A673 (cell line): ENCODE measurements at regions not wholly inside any gene's neighbourhood (a gene's known extent, or its start where the extent isn't known, plus 50 kb on each side); places are given as distances from the start of the nearest gene placed in this dataset.

Experiments used
- BruUV-seq: library from RNA; stranded (reverse); fragments of 400-500 nt; replicated peaks from 2 replicates; lab custom pipeline; 2021; lab: Mats Ljungman, UMichigan
- CTCF ChIA-PET: fragments of 300-600 bp; sonication (Branson Sonifier 250); formaldehyde crosslinking; loops from one replicate; lab custom pipeline; 2022; ENCODE audit warnings: antibody characterized with exemption; lab: Charles Lee
- POLR2A ChIA-PET: fragments of 300-600 bp; sonication (Branson Sonifier 250); formaldehyde crosslinking; loops from one replicate; lab custom pipeline; 2022; ENCODE audit warnings: antibody characterized with exemption; ENCODE audit not compliant: low non-redundant PET; lab: Charles Lee
- DNase-seq: peaks from one replicate; pipeline ENCODE4 v3.0.0-alpha.2; 2015; ENCODE audit warnings: low spot score
- H3K27ac ChIP-seq: fragments of 200-600 bp; sonication (generic); 2 replicates; pipeline ENCODE4 v1.5.1; 2016; ENCODE audit warnings: mixed run types, low read depth, mild to moderate bottlenecking, mixed read lengths, antibody characterized with exemption, low read length; ENCODE audit not compliant: poor library complexity, severe bottlenecking
- H3K27me3 ChIP-seq: fragments of 200-600 bp; sonication (generic); replicated peaks from 2 replicates; pipeline ENCODE4 v1.6.1; 2017; ENCODE audit warnings: mixed run types, low read depth, mild to moderate bottlenecking, mixed read lengths, antibody characterized with exemption, low read length; ENCODE audit not compliant: insufficient read depth, poor library complexity
- H3K36me3 ChIP-seq: fragments of 200-600 bp; sonication (generic); 2 replicates; pipeline ENCODE4 v1.6.1; 2016; ENCODE audit warnings: mixed run types, mild to moderate bottlenecking, mixed read lengths, antibody characterized with exemption, low read length; ENCODE audit not compliant: insufficient read depth, poor library complexity, severe bottlenecking
- H3K4me1 ChIP-seq: fragments of 200-600 bp; sonication (generic); 2 replicates; pipeline ENCODE4 v1.6.1; 2017; ENCODE audit warnings: mixed run types, mild to moderate bottlenecking, mixed read lengths, antibody characterized with exemption, low read length; ENCODE audit not compliant: insufficient read depth, poor library complexity, severe bottlenecking
- H3K4me3 ChIP-seq: fragments of 200-600 bp; sonication (generic); 2 replicates; pipeline ENCODE4 v1.5.1; 2016; ENCODE audit warnings: low read depth, mixed run types, mild to moderate bottlenecking, mixed read lengths, low read length; ENCODE audit not compliant: poor library complexity, severe bottlenecking
- H3K9me3 ChIP-seq: fragments of 200-600 bp; sonication (generic); 2 replicates; pipeline ENCODE4 v1.6.1; 2016; ENCODE audit warnings: mixed run types, low read depth, mild to moderate bottlenecking, mixed read lengths, antibody characterized with exemption, low read length; ENCODE audit not compliant: poor library complexity, severe bottlenecking
- CTCF ChIP-seq: fragments of 300-800, 200-600 bp; sonication (generic); conservative IDR thresholded peaks from 2 replicates; pipeline ENCODE4 v1.5.1; 2017; ENCODE audit warnings: low read depth, mild to moderate bottlenecking, antibody characterized with exemption, low read length, moderate library complexity, mixed read lengths
- EZH2 ChIP-seq: fragments of 200-600 bp; sonication (generic); IDR thresholded peaks from 2 replicates; pipeline ENCODE4 v1.6.1; 2017; ENCODE audit warnings: borderline replicate concordance, low read depth, mild to moderate bottlenecking, mixed read lengths, antibody characterized with exemption, low read length; ENCODE audit not compliant: poor library complexity, severe bottlenecking
- intact Hi-C: fragments of 100-400 bp; cut with micrococcal nuclease; formaldehyde crosslinking; loops from one replicate; pipeline ENCODE4 v1.10.0; 2022; ENCODE audit not compliant: unreplicated experiment

GRCh38 chr17:68775318-68775717, 174.2 kb upstream of the FAM20A start:
- peak overlapping the region; percentile 18 for H3K27ac ChIP-seq
- CTCF ChIA-PET = no interaction called here
- intact Hi-C loops = loop anchor here (5.0 to 10.0 kb wide), 2 partner anchors 282 to 619 kb away; no protein-coding TSS in a partner anchor

GRCh38 chr17:68771867-68772515, 170.8 kb upstream of the FAM20A start:
- intact Hi-C loops = loop anchor here (1.0 to 10.0 kb wide), 3 partner anchors 463 to 753 kb away; no protein-coding TSS in a partner anchor
- H3K36me3 ChIP-seq = no peaks in the 10 kb centered on the region
- ChIA-PET POLR2A (interaction anchor here (0.7 kb wide), 1 partner anchor 137 kb away, joined by 4 read pairs; no protein-coding TSS in a partner anchor), CTCF (interaction anchor here (0.6 to 2.0 kb wide), 12 partner anchors 30 to 1732 kb away, joined by 3 to 12 read pairs (median 4); no protein-coding TSS in a partner anchor)
- no peak overlapping the region for H3K4me3 ChIP-seq
- TF ChIP-seq CTCF (peak; percentile 77), EZH2 (no peak)
- TSS peak; percentile 71 for BruUV-seq
- H3K4me1 ChIP-seq = peaks cover 40% of the 10 kb centered on the region
- H3K9me3 ChIP-seq = no peaks in the 10 kb centered on the region
- H3K27me3 ChIP-seq = no peaks in the 10 kb centered on the region
- peak overlapping the region; percentile 55 for H3K27ac ChIP-seq
- DNase-seq = peak; percentile 90

More at GRCh38 chr17:68775318-68775717, 174.2 kb upstream of the FAM20A start:
- Histone ChIP-seq H3K9me3 (no peaks in the 10 kb centered on the region), H3K4me3 (no peak overlapping the region), H3K27me3 (no peaks in the 10 kb centered on the region), H3K4me1 (peaks cover 55% of the 10 kb centered on the region), H3K36me3 (no peaks in the 10 kb centered on the region)
- POLR2A ChIA-PET = no interaction called here
- TF ChIP-seq EZH2 = no peak
- TF ChIP-seq CTCF = no peak
- peak; percentile 46 for DNase-seq
- BruUV-seq = no TSS peak

- POLR2A ChIA-PET = no interaction called here
- intact Hi-C loops = no loop called here
These were observed 167.6 kb upstream of the FAM20A start for GRCh38 chr17:68768804-68769203.

More at GRCh38 chr17:68768804-68769203, 167.6 kb upstream of the FAM20A start:
- Histone ChIP-seq H3K36me3 (no peaks in the 10 kb centered on the region), H3K4me1 (peaks cover 8% of the 10 kb centered on the region), H3K27ac (no peak overlapping the region), H3K4me3 (no peak overlapping the region), H3K9me3 (no peaks in the 10 kb centered on the region), H3K27me3 (no peaks in the 10 kb centered on the region)
- CTCF ChIA-PET = no interaction called here
- no TSS peak for BruUV-seq
- TF ChIP-seq CTCF (no peak), EZH2 (no peak)
- no peak for DNase-seq
